ENCODE measurements at regions not wholly inside any gene's neighbourhood (a gene's known extent, or its start where the extent isn't known, plus 50 kb on each side); places are given as distances from the start of the nearest gene placed in this dataset.

DNA sequence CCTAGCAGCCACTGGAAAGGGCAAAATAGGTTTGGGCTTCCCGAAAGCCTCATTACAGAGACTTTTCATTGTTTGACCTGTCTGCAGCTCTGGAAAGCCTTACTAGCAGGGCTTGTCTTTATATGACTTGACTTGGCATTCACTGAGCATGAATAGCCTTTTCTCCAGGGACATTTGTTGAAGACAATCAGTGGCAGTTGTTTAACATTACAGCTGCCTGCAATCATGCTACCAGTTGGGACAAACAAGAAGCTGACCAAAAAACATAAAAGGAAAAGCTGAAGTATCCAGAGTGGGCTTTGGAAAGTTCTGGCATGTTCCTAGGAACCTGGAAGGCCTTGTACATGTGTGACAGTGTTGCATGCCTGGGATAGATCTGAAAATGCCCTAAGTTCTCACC is 121.4 kb downstream of the KCNF1 start:
- H4K20me1 ChIP-seq (ENCODE audit: control insufficient read depth, insufficient read depth, low read depth, low read length) = no peaks in the 10 kb centered on the region
- no peaks in the 10 kb centered on the region for H3K36me3 ChIP-seq (ENCODE audit: control insufficient read depth, low read length)
- H3K9me3 ChIP-seq (ENCODE audit: control insufficient read depth, insufficient read depth, low read length) = no peaks in the 10 kb centered on the region; the same call in 1 of the 2 replicates
- H3K4me1 ChIP-seq (ENCODE audit: control insufficient read depth, low read length) = no peaks in the 10 kb centered on the region
- no peak overlapping the region for H3K27ac ChIP-seq (ENCODE audit: low read depth, low read length)
- H3K4me3 ChIP-seq (ENCODE audit: low read length) = no peak overlapping the region
- H3K9me2 ChIP-seq (replicated peaks; ENCODE audit: control insufficient read depth, low read length) = no peaks in the 10 kb centered on the region
- peaks cover 3% of the 10 kb centered on the region for H3K27me3 ChIP-seq (ENCODE audit: control insufficient read depth, low read length)
- H3K4me2 ChIP-seq (ENCODE audit: low read length) = no peak overlapping the region
- H3F3A ChIP-seq (ENCODE audit: control insufficient read depth, insufficient read depth) = no peaks in the 10 kb centered on the region
- no peaks in the 10 kb centered on the region for H3K79me2 ChIP-seq (ENCODE audit: control insufficient read depth, low read length)
- no peak for TF ChIP-seq EZH2phosphoT487 (IDR thresholded peaks at IDR 0.05; ENCODE audit: borderline replicate concordance, low read length)
- TF ChIP-seq, protein P1, sequence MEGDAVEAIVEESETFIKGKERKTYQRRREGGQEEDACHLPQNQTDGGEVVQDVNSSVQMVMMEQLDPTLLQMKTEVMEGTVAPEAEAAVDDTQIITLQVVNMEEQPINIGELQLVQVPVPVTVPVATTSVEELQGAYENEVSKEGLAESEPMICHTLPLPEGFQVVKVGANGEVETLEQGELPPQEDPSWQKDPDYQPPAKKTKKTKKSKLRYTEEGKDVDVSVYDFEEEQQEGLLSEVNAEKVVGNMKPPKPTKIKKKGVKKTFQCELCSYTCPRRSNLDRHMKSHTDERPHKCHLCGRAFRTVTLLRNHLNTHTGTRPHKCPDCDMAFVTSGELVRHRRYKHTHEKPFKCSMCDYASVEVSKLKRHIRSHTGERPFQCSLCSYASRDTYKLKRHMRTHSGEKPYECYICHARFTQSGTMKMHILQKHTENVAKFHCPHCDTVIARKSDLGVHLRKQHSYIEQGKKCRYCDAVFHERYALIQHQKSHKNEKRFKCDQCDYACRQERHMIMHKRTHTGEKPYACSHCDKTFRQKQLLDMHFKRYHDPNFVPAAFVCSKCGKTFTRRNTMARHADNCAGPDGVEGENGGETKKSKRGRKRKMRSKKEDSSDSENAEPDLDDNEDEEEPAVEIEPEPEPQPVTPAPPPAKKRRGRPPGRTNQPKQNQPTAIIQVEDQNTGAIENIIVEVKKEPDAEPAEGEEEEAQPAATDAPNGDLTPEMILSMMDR (IDR thresholded peaks at IDR 0.05; ENCODE audit: low read depth, low read length, poor library complexity, severe bottlenecking) = no peak

DNA sequence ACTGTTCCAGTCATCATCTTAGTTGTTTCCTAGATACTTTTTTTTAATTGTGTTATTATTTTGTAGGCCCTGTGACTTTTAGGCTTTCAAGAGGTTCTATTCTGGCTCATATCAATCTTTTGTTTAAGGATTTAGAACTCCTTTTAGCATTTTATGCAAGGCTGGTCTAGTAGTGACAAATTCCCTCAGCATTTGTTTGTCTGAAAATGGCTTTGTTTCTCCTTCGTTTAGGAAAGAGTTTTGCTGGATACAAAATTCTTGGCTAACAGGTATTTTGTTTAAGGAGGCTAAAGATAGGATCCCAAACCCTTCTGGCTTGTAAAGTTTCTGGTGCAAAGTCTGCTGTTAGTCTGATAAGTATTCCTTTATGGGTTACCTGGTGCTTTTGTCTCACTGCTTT is 116.6 kb upstream of the SLC66A3 start:
- H4K20me1 ChIP-seq (ENCODE audit: control insufficient read depth, insufficient read depth, low read depth, low read length) = no peaks in the 10 kb centered on the region
- no peaks in the 10 kb centered on the region for H3K9me2 ChIP-seq (replicated peaks; ENCODE audit: control insufficient read depth, low read length)
- H3K36me3 ChIP-seq (ENCODE audit: control insufficient read depth, low read length) = no peaks in the 10 kb centered on the region
- H3K4me3 ChIP-seq (ENCODE audit: low read length) = no peak overlapping the region
- H3K27me3 ChIP-seq (ENCODE audit: control insufficient read depth, low read length) = no peaks in the 10 kb centered on the region
- no peak overlapping the region for H3K27ac ChIP-seq (ENCODE audit: low read depth, low read length)
- no peaks in the 10 kb centered on the region for H3K4me1 ChIP-seq (ENCODE audit: control insufficient read depth, low read length)
- no peaks in the 10 kb centered on the region; the same call in 1 of the 2 replicates for H3K9me3 ChIP-seq (ENCODE audit: control insufficient read depth, insufficient read depth, low read length)
- H3F3A ChIP-seq (ENCODE audit: control insufficient read depth, insufficient read depth) = no peaks in the 10 kb centered on the region
- H3K4me2 ChIP-seq (ENCODE audit: low read length) = no peak overlapping the region
- H3K79me2 ChIP-seq (ENCODE audit: control insufficient read depth, low read length) = no peaks in the 10 kb centered on the region
- TF ChIP-seq, protein P1 (IDR thresholded peaks at IDR 0.05; ENCODE audit: low read depth, low read length, poor library complexity, severe bottlenecking) = no peak
- no peak for TF ChIP-seq EZH2phosphoT487 (IDR thresholded peaks at IDR 0.05; ENCODE audit: borderline replicate concordance, low read length)

DNA sequence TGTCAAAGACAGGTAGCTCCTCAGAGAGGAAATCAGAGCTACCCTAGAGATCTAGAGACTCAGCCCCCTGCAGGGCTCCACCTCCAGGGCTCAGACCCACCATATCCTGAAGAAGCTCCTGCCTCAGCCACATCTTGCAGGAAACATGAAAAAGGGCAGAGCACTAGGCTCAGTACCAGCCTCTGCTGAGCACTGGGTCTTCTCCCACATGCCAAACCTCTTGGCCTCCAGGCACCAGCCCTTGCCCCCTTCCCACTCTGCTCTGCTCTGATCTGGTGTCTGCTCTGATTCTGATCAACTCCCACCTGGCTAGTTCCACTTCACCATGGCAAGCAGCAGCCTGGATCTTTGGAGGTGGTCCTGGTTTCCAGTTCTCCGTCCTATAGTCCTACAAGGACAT is 114.3 kb upstream of the SLC66A3 start:
- no peak overlapping the region for H3K27ac ChIP-seq (ENCODE audit: low read depth, low read length)
- H3K4me2 ChIP-seq (ENCODE audit: low read length) = no peak overlapping the region
- no peaks in the 10 kb centered on the region for H3F3A ChIP-seq (ENCODE audit: control insufficient read depth, insufficient read depth)
- no peaks in the 10 kb centered on the region; the same call in 1 of the 2 replicates for H3K9me3 ChIP-seq (ENCODE audit: control insufficient read depth, insufficient read depth, low read length)
- H4K20me1 ChIP-seq (ENCODE audit: control insufficient read depth, insufficient read depth, low read depth, low read length) = no peaks in the 10 kb centered on the region
- no peaks in the 10 kb centered on the region for H3K79me2 ChIP-seq (ENCODE audit: control insufficient read depth, low read length)
- no peaks in the 10 kb centered on the region for H3K27me3 ChIP-seq (ENCODE audit: control insufficient read depth, low read length)
- H3K9me2 ChIP-seq (replicated peaks; ENCODE audit: control insufficient read depth, low read length) = no peaks in the 10 kb centered on the region
- H3K4me1 ChIP-seq (ENCODE audit: control insufficient read depth, low read length) = no peaks in the 10 kb centered on the region
- H3K4me3 ChIP-seq (ENCODE audit: low read length) = no peak overlapping the region
- TF ChIP-seq, protein P1 (IDR thresholded peaks at IDR 0.05; ENCODE audit: low read depth, low read length, poor library complexity, severe bottlenecking) = no peak
- no peak for TF ChIP-seq EZH2phosphoT487 (IDR thresholded peaks at IDR 0.05; ENCODE audit: borderline replicate concordance, low read length)
- H3K36me3 ChIP-seq (ENCODE audit: control insufficient read depth, low read length) = no peaks in the 10 kb centered on the region
